ENCODE measurements at regions not wholly inside any gene's neighbourhood (a gene's known extent, or its start where the extent isn't known, plus 50 kb on each side); places are given as distances from the start of the nearest gene placed in this dataset.
"Not testable (repeated sequence)": the region's sequence is repeated elsewhere in the genome, so short reads cannot be mapped to it uniquely, and the experiment has no call there.

GRCh38 chr2:87093252-87093651 is 71.6 kb upstream of the PLGLB1 start:
- TF ChIP-seq POLR2AphosphoS5, CTCF, POLR2A, EP300 (IDR thresholded peaks at IDR 0.05): not testable (repeated sequence)
